ENCODE measurements at regions not wholly inside any gene's neighbourhood (a gene's known extent, or its start where the extent isn't known, plus 50 kb on each side); places are given as distances from the start of the nearest gene placed in this dataset.
"Not testable (repeated sequence)": the region's sequence is repeated elsewhere in the genome, so short reads cannot be mapped to it uniquely, and the experiment has no call there.

DNA sequence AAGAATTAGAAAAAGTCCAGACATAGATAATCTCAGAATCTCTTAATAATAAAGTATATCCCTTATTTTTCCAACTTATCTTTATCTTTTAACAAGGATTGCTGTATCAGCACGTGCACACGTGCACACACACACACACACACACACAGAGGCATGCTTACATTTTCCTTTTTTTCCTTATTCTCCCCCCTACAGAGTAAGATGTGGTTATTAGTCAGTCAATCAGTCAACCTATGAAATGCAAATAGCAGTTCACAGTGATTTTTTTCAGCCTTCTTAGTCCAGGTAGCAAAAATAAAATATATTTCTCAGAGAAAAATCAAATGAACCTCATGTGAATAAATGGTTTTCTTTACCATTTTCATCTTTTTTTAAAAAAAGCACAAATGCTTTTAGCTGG, 506.2 kb upstream of the SLC39A10 start:
- intact Hi-C loops (cut with DNase I; ENCODE audit: low total_unique reads) = no loop called here
- TF ChIP-seq EP300 (IDR thresholded peaks at IDR 0.05) = no peak
- TF ChIP-seq POLR2A (IDR thresholded peaks at IDR 0.05) = no peak
- TF ChIP-seq, protein P1, sequence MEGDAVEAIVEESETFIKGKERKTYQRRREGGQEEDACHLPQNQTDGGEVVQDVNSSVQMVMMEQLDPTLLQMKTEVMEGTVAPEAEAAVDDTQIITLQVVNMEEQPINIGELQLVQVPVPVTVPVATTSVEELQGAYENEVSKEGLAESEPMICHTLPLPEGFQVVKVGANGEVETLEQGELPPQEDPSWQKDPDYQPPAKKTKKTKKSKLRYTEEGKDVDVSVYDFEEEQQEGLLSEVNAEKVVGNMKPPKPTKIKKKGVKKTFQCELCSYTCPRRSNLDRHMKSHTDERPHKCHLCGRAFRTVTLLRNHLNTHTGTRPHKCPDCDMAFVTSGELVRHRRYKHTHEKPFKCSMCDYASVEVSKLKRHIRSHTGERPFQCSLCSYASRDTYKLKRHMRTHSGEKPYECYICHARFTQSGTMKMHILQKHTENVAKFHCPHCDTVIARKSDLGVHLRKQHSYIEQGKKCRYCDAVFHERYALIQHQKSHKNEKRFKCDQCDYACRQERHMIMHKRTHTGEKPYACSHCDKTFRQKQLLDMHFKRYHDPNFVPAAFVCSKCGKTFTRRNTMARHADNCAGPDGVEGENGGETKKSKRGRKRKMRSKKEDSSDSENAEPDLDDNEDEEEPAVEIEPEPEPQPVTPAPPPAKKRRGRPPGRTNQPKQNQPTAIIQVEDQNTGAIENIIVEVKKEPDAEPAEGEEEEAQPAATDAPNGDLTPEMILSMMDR (IDR thresholded peaks at IDR 0.05) = no peak
- no peak for TF ChIP-seq POLR2AphosphoS5 (IDR thresholded peaks at IDR 0.05)
- WGBS, 5 donors = 45 to 75% (median 56%) methylated on average over 2 of the region's 2 CpGs

DNA sequence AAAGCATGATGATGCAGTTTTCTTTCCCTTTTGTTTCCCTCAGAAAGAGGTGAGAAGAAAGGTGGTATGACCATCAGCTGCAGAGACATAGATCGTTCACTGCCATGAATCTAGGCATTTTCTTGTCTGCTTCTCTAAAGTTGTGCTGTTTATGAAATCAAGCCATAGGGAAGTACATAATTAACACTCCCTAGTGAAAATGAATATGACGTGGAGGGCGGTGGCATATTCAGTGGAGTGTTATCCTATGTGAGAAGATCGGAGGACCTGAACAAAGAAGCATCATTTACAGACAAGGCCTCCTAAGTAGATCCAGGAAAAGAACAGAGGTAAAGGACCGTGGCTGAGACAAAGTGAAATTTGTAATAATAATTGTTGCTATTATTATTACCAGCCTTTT, 509.0 kb upstream of the SLC39A10 start:
- Histone ChIP-seq H3K4me1 (no peaks in the 10 kb centered on the region), H3K27ac (no peak overlapping the region), H3K27me3 (no peaks in the 10 kb centered on the region), H3K9me3 (peaks cover 0 to 9% (median 4%) of the 10 kb centered on the region in 4 donors), H3K4me3 (no peak overlapping the region), H3K36me3 (no peaks in the 10 kb centered on the region)
- intact Hi-C loops (cut with DNase I; ENCODE audit: low total_unique reads) = no loop called here
- WGBS, 5 donors = 78 to 88% (median 85%) methylated on average over 5 of the region's 5 CpGs
- no peak for DNase-seq
- no peak for TF ChIP-seq POLR2AphosphoS5 (IDR thresholded peaks at IDR 0.05)
- no peak for TF ChIP-seq POLR2A (IDR thresholded peaks at IDR 0.05)
- TF ChIP-seq EP300 (IDR thresholded peaks at IDR 0.05) = no peak
- TF ChIP-seq, protein P1 (IDR thresholded peaks at IDR 0.05) = no peak

More for the DNA sequence above, 506.2 kb upstream of the SLC39A10 start:
- H3K9me3 ChIP-seq = no peaks in the 10 kb centered on the region
- no peak for DNase-seq
- no peaks in the 10 kb centered on the region for H3K27me3 ChIP-seq
- H3K4me1 ChIP-seq = no peaks in the 10 kb centered on the region
- H3K4me3 ChIP-seq = no peak overlapping the region
- no peak overlapping the region for H3K27ac ChIP-seq
- no peaks in the 10 kb centered on the region for H3K36me3 ChIP-seq

DNA sequence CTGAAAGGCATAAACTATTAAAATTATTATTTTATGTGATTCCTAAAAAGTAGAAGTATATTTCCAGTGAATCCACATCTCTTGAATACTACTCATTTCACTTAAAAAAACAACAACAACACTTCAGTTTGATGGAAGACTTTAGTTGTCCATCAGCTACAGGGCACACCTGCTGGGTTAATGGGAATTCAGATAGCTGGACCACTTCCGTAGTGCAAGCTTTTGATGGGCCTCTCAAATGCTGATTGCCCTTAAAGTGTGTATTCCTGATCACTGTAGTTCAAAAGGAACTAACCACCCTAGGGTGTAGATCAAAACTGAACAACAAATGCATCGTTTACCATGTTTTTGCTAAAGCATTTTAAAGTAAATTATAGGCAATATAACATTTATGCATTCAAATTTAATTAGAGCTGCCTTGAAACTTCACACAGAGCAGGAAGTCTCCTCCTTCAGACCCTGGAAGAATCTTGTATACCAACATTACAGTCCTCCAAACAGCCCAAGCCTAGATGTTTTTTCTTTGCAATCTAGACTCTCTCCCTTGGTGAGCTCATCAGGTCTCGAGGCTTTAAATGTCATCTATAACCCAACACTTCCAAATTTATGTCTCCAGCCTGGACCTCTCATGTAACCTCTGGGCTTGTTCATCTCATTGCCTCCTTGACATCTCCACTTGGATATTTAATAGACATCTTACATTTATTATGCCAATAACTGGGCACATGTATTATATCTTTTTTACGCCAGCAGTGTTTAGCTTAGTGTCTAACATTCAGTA, 510.1 kb upstream of the SLC39A10 start:
- DNase-seq = no peak
- H3K9me3 ChIP-seq = peaks cover 0 to 9% (median 4%) of the 10 kb centered on the region in 4 donors
- TF ChIP-seq POLR2AphosphoS5 (IDR thresholded peaks at IDR 0.05) (no peak), EP300 (IDR thresholded peaks at IDR 0.05) (no peak), POLR2A (IDR thresholded peaks at IDR 0.05) (no peak)
- TF ChIP-seq, protein P1 (IDR thresholded peaks at IDR 0.05) = no peak
- no peaks in the 10 kb centered on the region for H3K4me1 ChIP-seq
- WGBS, 5 donors = 75 to 83% (median 78%) methylated on average over 4 of the region's 4 CpGs
- H3K27me3 ChIP-seq = no peaks in the 10 kb centered on the region
- intact Hi-C loops (cut with DNase I; ENCODE audit: low total_unique reads) = no loop called here
- no peak overlapping the region for H3K4me3 ChIP-seq
- H3K27ac ChIP-seq = no peak overlapping the region
- H3K36me3 ChIP-seq = no peaks in the 10 kb centered on the region

DNA sequence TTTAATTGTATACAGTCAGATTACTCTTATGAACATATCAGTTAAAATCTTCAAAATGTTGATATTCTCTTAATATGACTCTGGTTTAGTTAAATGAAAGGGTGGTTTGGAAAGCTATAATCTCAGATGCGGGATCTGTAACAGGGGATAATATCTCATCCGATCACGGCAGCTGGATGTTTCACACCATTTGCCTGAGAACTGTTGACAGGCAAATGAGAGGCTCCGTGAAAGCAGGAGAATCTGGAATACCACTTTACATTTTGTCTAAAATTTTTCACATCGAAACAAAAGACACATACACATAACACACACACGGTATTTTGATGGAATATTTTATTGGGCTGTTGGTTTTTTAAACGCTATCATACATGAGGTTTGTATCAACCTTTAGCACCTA, 518.6 kb upstream of the SLC39A10 start:
- Histone ChIP-seq H3K4me3 (no peak overlapping the region), H3K9me3 (no peaks in the 10 kb centered on the region), H3K36me3 (no peaks in the 10 kb centered on the region), H3K4me1 (no peaks in the 10 kb centered on the region), H3K27ac (no peak overlapping the region), H3K27me3 (no peaks in the 10 kb centered on the region)
- DNase-seq = no peak
- WGBS, 5 donors = 83 to 91% (median 85%) methylated on average over 7 of the region's 7 CpGs
- intact Hi-C loops (cut with DNase I; ENCODE audit: low total_unique reads) = no loop called here
- TF ChIP-seq, protein P1 (IDR thresholded peaks at IDR 0.05) = no peak
- TF ChIP-seq POLR2AphosphoS5 (IDR thresholded peaks at IDR 0.05) (no peak), POLR2A (IDR thresholded peaks at IDR 0.05) (no peak), EP300 (IDR thresholded peaks at IDR 0.05) (no peak)

DNA sequence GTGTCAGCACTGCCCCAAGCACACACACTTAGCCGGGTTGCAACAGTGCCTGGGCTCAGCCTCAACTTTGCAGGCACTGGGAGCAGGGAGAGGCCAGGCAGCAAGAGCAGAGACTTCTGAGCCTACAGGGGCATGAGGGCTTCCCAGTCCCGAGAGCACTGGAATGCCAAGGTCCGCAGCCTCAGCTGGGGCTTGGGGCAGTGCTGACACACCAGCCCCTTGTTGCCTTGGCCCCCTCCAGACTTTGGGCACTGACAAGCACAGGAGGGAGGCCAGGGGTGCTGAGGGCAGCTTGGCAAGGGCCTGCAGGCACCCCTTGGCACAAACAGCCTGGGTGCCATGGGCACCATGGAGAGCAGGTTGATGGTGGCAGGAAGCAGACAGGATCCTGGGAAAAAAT, 531.1 kb upstream of the SLC39A10 start:
- H3K27me3 ChIP-seq; intact Hi-C loops (cut with DNase I; ENCODE audit: low total_unique reads); H3K36me3 ChIP-seq; H3K9me3 ChIP-seq; H3K4me1 ChIP-seq; H3K27ac ChIP-seq; H3K4me3 ChIP-seq; DNase-seq: not testable (repeated sequence)
- 94 to 97% (median 95%) methylated on average over 3 of the region's 3 CpGs; no CpG with 5 or more reads in 1 of the 5 donors for WGBS, 5 donors

Measured in stomach (tissue), 8 donors.